Stimulated activated CD4-positive, alpha-beta T cell treated with anti-CD3 and anti-CD28 coated beads, Interleukin-2, amount 100 ng/mL, for 24 hours (primary cell): ENCODE measurements at regions not wholly inside any gene's neighbourhood (a gene's known extent, or its start where the extent isn't known, plus 50 kb on each side); places are given as distances from the start of the nearest gene placed in this dataset.
"Not testable (repeated sequence)": the region's sequence is repeated elsewhere in the genome, so short reads cannot be mapped to it uniquely, and the experiment has no call there.

Source experiments
- DNase-seq, 2 donors: peaks; one replicate each; pipeline ENCODE4 v3.0.0-alpha.2; 2020

GRCh38 chr5:56763711-56764466, 51.5 kb upstream of the MAP3K1 start:
- no peak for DNase-seq

GRCh38 chr5:56763182-56763581, 52.2 kb upstream of the MAP3K1 start:
- no peak for DNase-seq

GRCh38 chr5:56761151-56761885, 54.0 kb upstream of the MAP3K1 start:
- DNase-seq = no peak

- DNase-seq = no peak
These were observed 54.6 kb upstream of the MAP3K1 start for GRCh38 chr5:56760723-56761122.

GRCh38 chr5:56759521-56760216, 55.7 kb upstream of the MAP3K1 start:
- DNase-seq = no peak

- no peak for DNase-seq
These were observed 58.3 kb upstream of the MAP3K1 start for GRCh38 chr5:56757077-56757476.

- no peak for DNase-seq
These were observed 60.3 kb upstream of the MAP3K1 start for GRCh38 chr5:56755036-56755555.

GRCh38 chr5:56753588-56753987, 61.8 kb upstream of the MAP3K1 start:
- DNase-seq = not testable (repeated sequence)

GRCh38 chr5:56751572-56752313, 63.6 kb upstream of the MAP3K1 start:
- no peak for DNase-seq

- DNase-seq = no peak
These were observed 65.5 kb upstream of the MAP3K1 start for GRCh38 chr5:56749842-56750241.

- DNase-seq = no peak
These were observed 68.6 kb upstream of the MAP3K1 start for GRCh38 chr5:56746553-56747339.

- DNase-seq = no peak
These were observed 69.5 kb upstream of the MAP3K1 start for GRCh38 chr5:56745864-56746263.

- DNase-seq = no peak
These were observed 74.5 kb upstream of the MAP3K1 start for GRCh38 chr5:56740868-56741267.

- DNase-seq = no peak
These were observed 75.4 kb upstream of the MAP3K1 start for GRCh38 chr5:56739990-56740389.

GRCh38 chr5:56737951-56738606, 77.3 kb upstream of the MAP3K1 start:
- DNase-seq = no peak

- peak in 1 of 2 donors; percentile 3 for DNase-seq
These were observed 78.2 kb upstream of the MAP3K1 start for GRCh38 chr5:56737002-56737621.

- DNase-seq = peak in 1 of 2 donors; percentile 1
These were observed 79.3 kb upstream of the MAP3K1 start for GRCh38 chr5:56735849-56736641.

GRCh38 chr5:56734091-56734694, 81.2 kb upstream of the MAP3K1 start:
- no peak for DNase-seq

- DNase-seq = no peak
These were observed 81.8 kb upstream of the MAP3K1 start for GRCh38 chr5:56733580-56733979.

- DNase-seq = no peak
These were observed 83.2 kb upstream of the MAP3K1 start for GRCh38 chr5:56732121-56732520.
